K562 (cell line): ENCODE measurements at regions not wholly inside any gene's neighbourhood (a gene's known extent, or its start where the extent isn't known, plus 50 kb on each side); places are given as distances from the start of the nearest gene placed in this dataset.

Experiments used
- ATAC-seq: fragments of 200-7000 bp; cut with Tn5 transposase; 3 replicates; pipeline ENCODE4 v1.9.1; 2020; ENCODE audit warnings: moderate library complexity
- BruUV-seq: library from RNA; stranded (reverse); fragments of 400-500 nt; replicated peaks from 2 replicates; lab custom pipeline; 2021; lab: Mats Ljungman, UMichigan
- CTCF ChIA-PET: fragments of 300-600 bp; formaldehyde crosslinking; extraction: SDS; loops from one replicate; lab custom pipeline; 2021; ENCODE audit warnings: low intra/inter-chr PET ratio; lab: Yijun Ruan, JAX
- POLR2A ChIA-PET: fragments of 300-600, 350-650 bp; sonication (Branson Sonifier 250); formaldehyde crosslinking; extraction: SDS; loops from one replicate; lab custom pipeline; 2021; ENCODE audit warnings: antibody characterized with exemption, inconsistent platforms; lab: Yijun Ruan, JAX
- DNase-seq, 4 experiments: peaks; one replicate each; pipeline versions ENCODE4 v3.0.0 to v3.0.0-alpha.2; 2011 to 2018; ENCODE audit warnings: low spot score in 3 of 4, mixed read lengths in 3 of 4; ENCODE audit errors: extremely low read depth in 1 of 4
- FAIRE-seq: peaks from 2 replicates; lab custom pipeline; 2011; peaks lifted over from hg19 to GRCh38; lab: Jason Lieb, UNC
- H2AFZ ChIP-seq: 2 replicates; pipeline ENCODE4 v1.6.0; 2011; ENCODE audit warnings: low read depth, low read length, control low read depth, inconsistent platforms
- H3K27ac ChIP-seq: fragments of 200-600 bp; 3 replicates; pipeline ENCODE4 v1.8.0; 2011; ENCODE audit warnings: low read depth, mild to moderate bottlenecking, control low read depth, inconsistent platforms, low read length, moderate library complexity, mixed read lengths; ENCODE audit errors: extremely low read depth
- H3K27me3 ChIP-seq, 2 experiments: fragments of 300-600 bp in 1 of 2; 2 replicates in 1 of 2; 3 replicates in 1 of 2; pipeline versions ENCODE4 v1.6.0 to v1.8.0; 2011; ENCODE audit warnings: inconsistent platforms in 2 of 2, low read length in 2 of 2, mild to moderate bottlenecking in 1 of 2, mixed read lengths in 1 of 2, moderate library complexity in 1 of 2; ENCODE audit not compliant: control insufficient read depth in 2 of 2, insufficient read depth in 2 of 2
- H3K36me3 ChIP-seq: fragments of 300-600 bp; 3 replicates; pipeline ENCODE4 v1.8.0; 2011; ENCODE audit warnings: mild to moderate bottlenecking, low read length, inconsistent platforms; ENCODE audit not compliant: control insufficient read depth, insufficient read depth
- H3K4me1 ChIP-seq, 2 experiments: fragments of 200-600 bp in 1 of 2; replicated peaks in 1 of 2; 2 replicates in 1 of 2; 3 replicates in 1 of 2; pipeline versions ENCODE4 v1.5.1 to v1.8.0; 2011; ENCODE audit warnings: inconsistent platforms in 2 of 2, low read length in 2 of 2, mild to moderate bottlenecking in 1 of 2, mixed read lengths in 1 of 2, moderate library complexity in 1 of 2; ENCODE audit not compliant: control insufficient read depth in 2 of 2, insufficient read depth in 2 of 2
- H3K4me2 ChIP-seq: 2 replicates; pipeline ENCODE4 v1.6.1; 2011; ENCODE audit warnings: low read length, control low read depth, inconsistent platforms, mixed read lengths; ENCODE audit not compliant: insufficient read depth
- H3K4me3 ChIP-seq: fragments of 200-600 bp; sonication (generic), shearing (Covaris generic); 2 replicates; pipeline ENCODE4 v1.5.1; 2016; ENCODE audit warnings: control low read depth, inconsistent platforms
- H3K79me2 ChIP-seq: fragments of 200-600 bp; 3 replicates; pipeline ENCODE4 v1.8.0; 2011; ENCODE audit warnings: low read length, inconsistent platforms; ENCODE audit not compliant: control insufficient read depth, insufficient read depth
- H3K9ac ChIP-seq, 2 experiments: 2 replicates each; pipeline versions ENCODE4 v1.6.0 to v1.6.1; 2011; ENCODE audit warnings: low read depth in 2 of 2, low read length in 2 of 2, control low read depth in 1 of 2, inconsistent platforms in 1 of 2, mild to moderate bottlenecking in 1 of 2, mixed read lengths in 1 of 2; ENCODE audit not compliant: insufficient read depth in 1 of 2
- H3K9me1 ChIP-seq: one replicate; pipeline ENCODE4 v1.6.0; 2011; ENCODE audit warnings: inconsistent platforms, mild to moderate bottlenecking, low read length, moderate library complexity; ENCODE audit not compliant: control insufficient read depth, insufficient read depth
- H3K9me3 ChIP-seq: replicated peaks from 2 replicates; pipeline ENCODE4 v1.5.1; 2011; ENCODE audit warnings: low read depth, low read length, inconsistent platforms; ENCODE audit not compliant: control insufficient read depth, insufficient read depth
- H4K20me1 ChIP-seq: replicated peaks from 2 replicates; pipeline ENCODE4 v1.6.1; 2011; ENCODE audit warnings: low read length, inconsistent platforms, mixed read lengths; ENCODE audit not compliant: control insufficient read depth, insufficient read depth
- DIDO1 ChIP-seq: fragments of 450-650 bp; IDR thresholded peaks from 2 replicates; pipeline ENCODE4 v1.6.1; 2016; ENCODE audit warnings: low read depth, missing biosample characterization, missing genetic modification characterization
- ELF1 ChIP-seq: fragments of 200-800 bp; sonication (Bioruptor generic); IDR thresholded peaks from 2 replicates; pipeline ENCODE4 v1.6.1; 2016; ENCODE audit warnings: missing genetic modification characterization, missing compliant biosample characterization
- HMG20A ChIP-seq: fragments of 450-650 bp; formaldehyde crosslinking; conservative IDR thresholded peaks from 2 replicates; pipeline ENCODE4 v1.4.0; 2020; ENCODE audit warnings: mild to moderate bottlenecking, mixed read lengths
- IRF2 ChIP-seq: sonication (generic); formaldehyde crosslinking; IDR thresholded peaks from 2 replicates; pipeline ENCODE4 v1.8.1; 2022; ENCODE audit warnings: mild to moderate bottlenecking, missing genetic modification reagents
- SIN3A ChIP-seq, 2 experiments: fragments of 150-350 bp in 1 of 2; IDR thresholded peaks; 2 replicates each; pipeline ENCODE4 v1.6.1; 2011 to 2016; ENCODE audit warnings: borderline replicate concordance in 2 of 2, low read depth in 2 of 2, low read length in 2 of 2, mild to moderate bottlenecking in 2 of 2, moderate library complexity in 2 of 2; ENCODE audit not compliant: control insufficient read depth in 1 of 2
- SIRT6 ChIP-seq: IDR thresholded peaks from one replicate; pipeline ENCODE4 v1.6.1; 2012; ENCODE audit warnings: low read depth, mild to moderate bottlenecking, control low read depth, inconsistent platforms, low read length, moderate library complexity
- STAT5A ChIP-seq: IDR thresholded peaks from 2 replicates; pipeline ENCODE4 v1.6.1; 2012; ENCODE audit warnings: low read length, inconsistent platforms, borderline replicate concordance
- TBP ChIP-seq: optimal IDR thresholded peaks from 2 replicates; pipeline ENCODE3; 2011; ENCODE audit warnings: low read depth, low read length, improper control_type of control experiment
- TOE1 ChIP-seq, 2 experiments: fragments of 450-650 bp in 1 of 2; sonication (generic) in 1 of 2; formaldehyde crosslinking in 1 of 2; IDR thresholded peaks; 2 replicates each; pipeline versions ENCODE4 v1.7.1 to v1.8.0; 2016 to 2022; ENCODE audit warnings: borderline replicate concordance in 2 of 2, mild to moderate bottlenecking in 2 of 2, antibody characterized with exemption in 1 of 2, inconsistent platforms in 1 of 2, low read depth in 1 of 2, missing genetic modification reagents in 1 of 2, moderate library complexity in 1 of 2
- ZEB2 ChIP-seq: fragments of 450-650 bp; IDR thresholded peaks from 2 replicates; pipeline ENCODE4 v1.6.1; 2016
- ZNF696 ChIP-seq: fragments of 250-450 bp; sonication (Bioruptor Pico); conservative IDR thresholded peaks from 2 replicates; pipeline ENCODE4 v1.4.0; 2020; ENCODE audit warnings: mild to moderate bottlenecking, moderate library complexity
- WGBS: fragments of 100-300 bp; shearing (Covaris generic); methylation state at CpG from one replicate; pipeline ENCODE4 v1.1.6; 2016; ENCODE audit warnings: low coverage, mixed read lengths; ENCODE audit not compliant: insufficient coverage; ENCODE audit errors: missing lambda C conversion rate; 5-methylcytosine and 5-hydroxymethylcytosine counted together
- in situ Hi-C: fragments of 300-500 bp; cut with MboI; formaldehyde crosslinking; loops from 4 replicates; pipeline ENCODE4 v1.15.0; 2018; ENCODE audit warnings: inconsistent platforms, mixed read lengths
- intact Hi-C: fragments of 100-400 bp; cut with micrococcal nuclease; formaldehyde crosslinking; loops from 2 replicates; pipeline ENCODE4 v1.14.2; 2022
- TF ChIP-seq, protein P1 (sequence below): fragments of 200-400 bp; formaldehyde crosslinking; IDR thresholded peaks from 2 replicates; pipeline ENCODE4 v1.6.1; 2017; ENCODE audit warnings: mild to moderate bottlenecking, low read depth, low read length, moderate library complexity
- TF ChIP-seq, protein P2 (sequence below): IDR thresholded peaks from 2 replicates; pipeline ENCODE4 v1.6.1; 2014; ENCODE audit warnings: antibody characterized with exemption

- H3K9me1 ChIP-seq, result no peaks in the 10 kb centered on the region
- H3K36me3 ChIP-seq, result no peaks in the 10 kb centered on the region
- no peaks in the 10 kb centered on the region for H3K9me3 ChIP-seq
- WGBS, result 2% methylated on average over 3 of the region's 3 CpGs
- H3K27ac ChIP-seq, result no peak overlapping the region
- in situ Hi-C loops, result no loop called here
- no peak for DNase-seq
- no peak overlapping the region for H2AFZ ChIP-seq
- no peak overlapping the region for H3K4me3 ChIP-seq
- no peak for ATAC-seq
- TF ChIP-seq, protein P1, sequence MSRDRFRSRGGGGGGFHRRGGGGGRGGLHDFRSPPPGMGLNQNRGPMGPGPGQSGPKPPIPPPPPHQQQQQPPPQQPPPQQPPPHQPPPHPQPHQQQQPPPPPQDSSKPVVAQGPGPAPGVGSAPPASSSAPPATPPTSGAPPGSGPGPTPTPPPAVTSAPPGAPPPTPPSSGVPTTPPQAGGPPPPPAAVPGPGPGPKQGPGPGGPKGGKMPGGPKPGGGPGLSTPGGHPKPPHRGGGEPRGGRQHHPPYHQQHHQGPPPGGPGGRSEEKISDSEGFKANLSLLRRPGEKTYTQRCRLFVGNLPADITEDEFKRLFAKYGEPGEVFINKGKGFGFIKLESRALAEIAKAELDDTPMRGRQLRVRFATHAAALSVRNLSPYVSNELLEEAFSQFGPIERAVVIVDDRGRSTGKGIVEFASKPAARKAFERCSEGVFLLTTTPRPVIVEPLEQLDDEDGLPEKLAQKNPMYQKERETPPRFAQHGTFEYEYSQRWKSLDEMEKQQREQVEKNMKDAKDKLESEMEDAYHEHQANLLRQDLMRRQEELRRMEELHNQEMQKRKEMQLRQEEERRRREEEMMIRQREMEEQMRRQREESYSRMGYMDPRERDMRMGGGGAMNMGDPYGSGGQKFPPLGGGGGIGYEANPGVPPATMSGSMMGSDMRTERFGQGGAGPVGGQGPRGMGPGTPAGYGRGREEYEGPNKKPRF, result no peak
- TF ChIP-seq, protein P2, sequence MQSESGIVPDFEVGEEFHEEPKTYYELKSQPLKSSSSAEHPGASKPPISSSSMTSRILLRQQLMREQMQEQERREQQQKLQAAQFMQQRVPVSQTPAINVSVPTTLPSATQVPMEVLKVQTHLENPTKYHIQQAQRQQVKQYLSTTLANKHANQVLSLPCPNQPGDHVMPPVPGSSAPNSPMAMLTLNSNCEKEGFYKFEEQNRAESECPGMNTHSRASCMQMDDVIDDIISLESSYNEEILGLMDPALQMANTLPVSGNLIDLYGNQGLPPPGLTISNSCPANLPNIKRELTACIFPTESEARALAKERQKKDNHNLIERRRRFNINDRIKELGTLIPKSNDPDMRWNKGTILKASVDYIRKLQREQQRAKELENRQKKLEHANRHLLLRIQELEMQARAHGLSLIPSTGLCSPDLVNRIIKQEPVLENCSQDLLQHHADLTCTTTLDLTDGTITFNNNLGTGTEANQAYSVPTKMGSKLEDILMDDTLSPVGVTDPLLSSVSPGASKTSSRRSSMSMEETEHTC, result no peak
- TF ChIP-seq ZNF696 (no peak), HMG20A (no peak), SIN3A (IDR thresholded peaks at IDR 0.05; ENCODE audit: borderline replicate concordance in 2 of 2, control insufficient read depth in 1 of 2, low read depth in 2 of 2, low read length in 2 of 2) (no peak), TBP (no peak), SIRT6 (no peak), DIDO1 (tag) (no peak), TOE1 (IDR thresholded peaks at IDR 0.05; ENCODE audit: borderline replicate concordance) (no peak), TOE1 (CRISPR knock-in tag; IDR thresholded peaks at IDR 0.05; ENCODE audit: borderline replicate concordance, low read depth) (no peak), IRF2 (no peak), ELF1 (tag) (no peak), STAT5A (no peak), ZEB2 (no peak)
- no TSS peak for BruUV-seq
- H3K79me2 ChIP-seq, result no peaks in the 10 kb centered on the region
- intact Hi-C loops, result no loop called here
- H4K20me1 ChIP-seq, result no peaks in the 10 kb centered on the region
- no peak for FAIRE-seq
- POLR2A ChIA-PET, result no interaction called here
- no peaks in the 10 kb centered on the region for H3K27me3 ChIP-seq
- CTCF ChIA-PET, result no interaction called here
- no peak overlapping the region for H3K4me2 ChIP-seq
- H3K9ac ChIP-seq, result no peak overlapping the region
- no peaks in the 10 kb centered on the region for H3K4me1 ChIP-seq
Observed at GRCh38 chr13:33467556-33467955, 182.0 kb upstream of the STARD13 start.
